Uterus (tissue), 2 donors: ENCODE measurements at regions not wholly inside any gene's neighbourhood (a gene's known extent, or its start where the extent isn't known, plus 50 kb on each side); places are given as distances from the start of the nearest gene placed in this dataset.

Experiments
- POLR2A ChIP-seq, 2 donors: fragments of 450-650 bp; IDR thresholded peaks; one replicate each; pipeline ENCODE4 v1.6.1; 2016; ENCODE audit warnings: antibody characterized with exemption in 2 of 2, mild to moderate bottlenecking in 1 of 2, moderate library complexity in 1 of 2
- TF ChIP-seq, protein P1 (sequence below), 4 experiments: fragments of 200-600 bp in 2 of 4; fragments of 450-650 bp in 2 of 4; sonication (generic) in 2 of 4; IDR thresholded peaks; one replicate each; pipeline ENCODE4 v1.5.1; 2016 to 2019; ENCODE audit warnings: antibody characterized with exemption in 4 of 4, mild to moderate bottlenecking in 2 of 4, moderate library complexity in 1 of 4

DNA sequence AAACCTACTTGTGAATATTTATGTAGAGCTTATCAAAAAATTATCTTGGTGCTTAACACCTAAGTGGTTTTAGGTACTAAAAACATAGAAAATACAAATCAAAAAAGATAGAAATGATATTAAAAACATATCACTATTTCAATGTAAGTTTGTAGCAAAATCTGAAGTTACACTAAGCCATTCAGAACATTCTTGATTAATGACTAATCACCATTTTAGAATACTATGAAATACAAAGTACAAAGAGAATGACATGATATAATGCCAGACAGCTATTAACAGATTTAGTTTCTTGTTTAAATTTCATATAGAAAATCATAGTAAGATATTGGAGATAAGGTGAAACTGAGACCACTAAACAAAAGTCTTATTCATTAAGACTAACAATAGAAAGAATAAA, 169.7 kb upstream of the AGTR1 start:
- no peak for TF ChIP-seq POLR2A (IDR thresholded peaks at IDR 0.05)
- TF ChIP-seq, protein P1, sequence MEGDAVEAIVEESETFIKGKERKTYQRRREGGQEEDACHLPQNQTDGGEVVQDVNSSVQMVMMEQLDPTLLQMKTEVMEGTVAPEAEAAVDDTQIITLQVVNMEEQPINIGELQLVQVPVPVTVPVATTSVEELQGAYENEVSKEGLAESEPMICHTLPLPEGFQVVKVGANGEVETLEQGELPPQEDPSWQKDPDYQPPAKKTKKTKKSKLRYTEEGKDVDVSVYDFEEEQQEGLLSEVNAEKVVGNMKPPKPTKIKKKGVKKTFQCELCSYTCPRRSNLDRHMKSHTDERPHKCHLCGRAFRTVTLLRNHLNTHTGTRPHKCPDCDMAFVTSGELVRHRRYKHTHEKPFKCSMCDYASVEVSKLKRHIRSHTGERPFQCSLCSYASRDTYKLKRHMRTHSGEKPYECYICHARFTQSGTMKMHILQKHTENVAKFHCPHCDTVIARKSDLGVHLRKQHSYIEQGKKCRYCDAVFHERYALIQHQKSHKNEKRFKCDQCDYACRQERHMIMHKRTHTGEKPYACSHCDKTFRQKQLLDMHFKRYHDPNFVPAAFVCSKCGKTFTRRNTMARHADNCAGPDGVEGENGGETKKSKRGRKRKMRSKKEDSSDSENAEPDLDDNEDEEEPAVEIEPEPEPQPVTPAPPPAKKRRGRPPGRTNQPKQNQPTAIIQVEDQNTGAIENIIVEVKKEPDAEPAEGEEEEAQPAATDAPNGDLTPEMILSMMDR (IDR thresholded peaks at IDR 0.05): no peak
